HG03378 (cell line): ENCODE measurements at regions not wholly inside any gene's neighbourhood (a gene's known extent, or its start where the extent isn't known, plus 50 kb on each side); places are given as distances from the start of the nearest gene placed in this dataset.

Experiments used
- ATAC-seq: cut with Tn5 transposase; IDR thresholded peaks from one replicate; pipeline ENCODE4 v1.9.1; 2021; ENCODE audit warnings: mild to moderate bottlenecking, moderate library complexity; ENCODE audit not compliant: unreplicated experiment

DNA sequence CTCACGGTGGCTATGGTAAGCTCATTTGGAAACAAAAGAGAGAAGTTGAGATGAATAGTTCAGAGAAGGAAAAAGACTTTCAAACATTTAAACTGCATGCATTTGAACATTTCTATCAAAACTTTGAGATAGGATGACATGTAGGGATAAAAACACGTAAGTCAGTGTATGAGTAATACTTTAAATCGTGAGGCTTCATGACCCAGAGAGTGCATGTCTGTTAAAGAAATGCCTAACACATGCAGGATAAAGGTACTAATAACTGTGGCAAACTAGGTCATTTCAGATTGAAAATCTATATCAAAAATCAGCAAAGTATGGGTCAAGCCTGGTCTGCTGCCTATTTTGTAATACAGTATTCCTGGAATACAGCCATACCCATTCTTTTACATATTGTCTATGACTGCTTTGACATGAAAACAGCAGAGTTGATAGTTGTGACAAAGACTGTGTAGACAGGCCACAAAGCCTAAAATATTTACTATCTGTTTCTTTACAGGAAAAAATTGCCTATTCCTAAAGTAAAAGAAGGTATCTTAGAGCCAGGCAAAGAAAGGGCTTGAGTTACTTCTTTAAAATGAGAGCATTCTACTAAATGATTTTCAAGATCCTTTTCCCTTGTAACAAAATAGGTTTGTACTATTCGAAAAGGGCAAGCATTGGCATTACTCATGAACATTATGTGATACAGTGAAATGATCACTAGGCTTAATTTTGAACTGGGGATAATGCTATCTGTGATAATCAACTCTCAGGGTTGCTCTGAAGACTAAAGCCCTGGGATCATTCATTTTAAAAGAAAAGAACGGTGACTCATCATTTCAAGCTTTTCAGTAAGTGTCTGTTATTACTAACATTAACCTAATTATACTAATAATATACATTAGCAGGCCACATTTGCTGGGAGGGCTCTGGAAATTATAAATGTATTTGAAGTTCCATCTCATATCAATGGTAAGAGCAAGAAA is 185.9 kb downstream of the CRPPA start:
- ATAC-seq = no peak

DNA sequence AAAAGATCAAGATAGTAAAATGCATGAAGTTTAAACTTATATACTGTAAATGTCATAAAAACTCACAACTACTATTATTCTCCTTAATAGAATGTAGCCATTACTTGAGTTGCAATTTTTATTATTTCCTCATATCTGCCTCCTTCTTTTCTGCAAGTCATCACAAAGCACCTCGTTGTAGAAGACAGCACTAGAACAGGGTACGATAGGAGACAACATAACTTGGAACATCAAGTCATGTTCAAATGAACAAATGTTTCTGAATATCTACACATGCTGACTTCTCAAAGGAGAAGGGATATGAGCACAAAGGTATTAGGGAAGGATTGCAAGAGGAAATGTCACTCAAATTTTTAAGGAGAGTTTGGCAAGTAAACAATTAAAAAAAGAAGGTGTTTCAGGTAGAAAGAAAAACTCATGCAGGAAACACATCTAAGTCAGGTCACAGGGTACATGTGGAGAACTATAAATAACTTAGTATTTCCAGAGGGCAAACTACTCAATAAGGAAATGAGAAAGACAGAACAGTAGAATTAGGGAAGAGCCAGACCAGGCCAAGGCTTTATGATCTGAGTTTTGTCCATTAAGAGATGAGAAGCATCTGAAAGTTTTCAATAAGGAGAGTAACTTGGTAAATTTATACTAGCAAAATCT is 186.7 kb downstream of the CRPPA start:
- no peak for ATAC-seq

DNA sequence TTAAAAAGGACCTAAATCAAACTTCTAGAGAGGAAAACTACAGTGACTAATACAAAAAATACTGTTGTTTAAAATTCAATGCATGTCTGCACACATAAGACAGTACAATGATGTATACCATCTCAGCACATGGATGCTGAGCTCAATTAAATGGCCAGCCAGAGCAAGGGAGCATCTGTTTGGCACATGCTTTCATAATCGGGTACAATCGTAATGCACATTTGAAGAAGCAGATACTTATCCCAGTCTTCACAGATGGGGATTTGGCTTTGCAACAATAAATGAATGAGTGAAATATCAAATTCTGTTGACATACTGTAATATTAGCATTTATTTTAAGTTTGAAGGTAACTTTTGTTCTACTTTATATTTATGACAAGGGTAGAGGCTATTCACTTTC is 187.8 kb downstream of the CRPPA start:
- ATAC-seq = no peak

DNA sequence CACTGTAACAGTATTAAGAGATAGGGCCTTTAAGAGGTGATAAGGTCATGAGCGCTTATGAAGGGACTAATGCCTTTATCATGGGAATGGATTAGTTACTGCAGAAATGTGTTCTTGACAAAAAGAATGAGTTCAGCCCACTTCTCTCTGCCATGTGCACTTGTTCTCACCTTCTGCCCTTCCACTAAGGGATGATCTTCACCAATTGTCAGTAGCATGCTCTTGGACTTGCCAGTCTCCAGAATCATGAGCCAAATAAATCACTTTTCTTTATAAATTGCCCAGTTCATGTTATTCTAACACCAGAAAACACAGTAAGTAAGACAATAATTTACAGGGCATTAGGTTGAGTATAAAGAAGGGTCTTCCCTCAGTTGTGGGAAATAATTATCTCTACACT is 189.1 kb downstream of the CRPPA start:
- ATAC-seq = no peak

DNA sequence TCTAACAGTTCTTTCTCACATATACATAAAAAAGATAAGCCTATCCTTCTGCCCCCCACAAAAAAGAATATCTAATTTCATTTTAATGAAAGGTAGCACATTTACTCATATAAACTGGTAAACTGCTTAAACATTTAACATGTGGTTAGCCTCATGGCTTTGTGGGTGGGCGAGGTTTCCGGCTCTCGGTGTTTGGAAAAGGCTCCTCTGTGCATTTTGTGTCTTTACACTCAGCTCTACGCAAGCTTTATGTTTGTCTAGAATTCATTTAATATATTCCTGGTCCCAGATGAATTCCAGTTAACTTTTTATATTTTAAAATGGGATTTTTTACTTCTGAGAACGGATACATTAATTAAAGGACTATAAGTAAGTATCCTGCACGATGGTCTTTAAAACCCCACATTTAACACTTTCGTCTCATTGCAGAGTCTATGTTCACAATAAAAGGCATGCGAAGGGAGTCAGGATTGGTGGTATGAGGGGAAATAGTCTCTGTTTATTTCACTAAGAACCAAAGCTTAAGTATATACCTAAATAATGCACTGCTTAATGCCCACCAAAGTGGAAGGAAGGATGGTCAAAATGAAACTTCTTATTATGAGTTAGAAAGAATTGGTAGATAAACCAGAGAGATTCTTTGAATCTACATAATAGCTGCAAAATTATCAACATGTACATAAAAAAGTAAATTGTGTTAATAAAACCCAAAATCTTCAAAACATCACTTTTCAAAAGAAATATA is 197.2 kb downstream of the CRPPA start:
- no peak for ATAC-seq

DNA sequence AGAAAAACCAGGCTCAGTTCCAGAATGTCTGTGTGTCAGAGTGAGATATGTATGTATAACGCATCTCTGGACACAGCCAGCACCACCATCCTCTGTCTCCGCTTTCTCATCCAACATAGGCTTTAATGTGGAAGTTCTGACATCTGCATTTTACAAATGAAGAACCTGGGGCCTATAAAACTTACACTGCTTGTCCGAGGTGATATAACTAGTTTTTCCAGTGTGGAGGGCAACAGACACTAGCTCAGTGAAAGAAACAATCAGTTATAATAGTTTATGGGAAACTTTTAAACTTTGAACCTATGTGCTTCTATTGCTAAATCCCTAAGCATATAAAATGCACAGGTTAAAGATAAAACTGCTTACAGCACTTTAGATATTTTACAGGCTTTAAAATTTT is 208.7 kb downstream of the CRPPA start:
- no peak for ATAC-seq

DNA sequence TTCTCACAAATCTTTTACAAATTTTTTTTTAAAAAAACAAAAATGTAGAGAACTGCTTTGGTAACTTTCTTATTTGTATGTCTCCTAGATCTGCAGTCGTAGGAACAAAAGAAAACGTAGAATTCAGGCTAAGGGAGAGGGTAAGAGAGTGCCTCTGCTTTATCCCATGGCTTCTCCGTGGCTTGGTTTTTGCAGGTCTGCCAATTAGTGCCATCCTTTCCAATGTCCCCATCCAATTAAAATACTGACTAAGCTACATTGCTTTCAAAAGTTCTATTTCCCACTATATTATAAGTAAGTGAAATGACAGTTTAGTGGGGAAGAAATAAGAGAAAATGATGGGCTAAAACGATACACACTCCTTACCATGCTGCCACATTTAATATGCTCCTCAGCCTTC is 209.3 kb downstream of the CRPPA start:
- no peak for ATAC-seq

DNA sequence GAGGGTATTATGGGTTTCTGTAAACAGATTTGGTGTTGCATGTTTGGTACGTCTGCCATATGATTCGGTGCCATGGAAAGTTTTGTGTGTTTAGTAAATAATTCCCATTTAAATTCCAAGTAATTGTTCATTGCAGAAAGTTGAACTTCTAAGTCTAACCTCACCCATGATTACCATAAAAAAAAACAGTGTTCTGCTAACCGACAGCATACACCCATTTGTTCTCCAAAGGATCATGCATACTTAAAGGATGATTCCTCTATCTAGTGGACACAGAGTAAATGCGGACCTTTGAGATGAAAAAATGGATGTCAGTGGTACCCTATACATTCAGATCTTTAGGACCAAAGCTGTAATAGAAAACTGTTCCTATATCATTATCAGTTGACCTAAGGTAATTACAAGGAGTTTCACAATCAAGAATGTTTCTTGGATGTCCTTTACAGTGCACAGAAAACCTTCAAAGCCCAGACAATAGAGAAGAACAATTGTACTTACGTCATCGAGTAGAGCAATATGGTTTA is 209.9 kb downstream of the CRPPA start:
- ATAC-seq = no peak

DNA sequence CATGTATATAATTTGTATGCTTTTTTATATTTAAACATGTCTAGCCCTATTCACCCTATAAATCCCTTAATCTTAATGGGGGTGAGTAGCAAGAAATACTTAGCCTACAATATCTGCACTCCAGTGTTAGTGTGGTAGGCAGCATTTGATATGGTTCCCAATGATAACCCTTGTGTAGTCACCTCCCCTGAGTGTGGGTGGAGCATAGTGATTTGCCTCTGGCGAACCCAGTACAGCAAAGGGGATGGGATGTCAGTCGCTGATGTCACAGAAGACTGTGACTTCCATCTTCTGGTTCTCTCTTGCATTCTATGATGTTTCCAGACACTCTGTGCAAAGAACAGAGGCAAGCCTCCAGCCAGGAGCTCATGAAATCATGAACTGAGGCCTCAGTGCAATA is 211.2 kb downstream of the CRPPA start:
- ATAC-seq = no peak

DNA sequence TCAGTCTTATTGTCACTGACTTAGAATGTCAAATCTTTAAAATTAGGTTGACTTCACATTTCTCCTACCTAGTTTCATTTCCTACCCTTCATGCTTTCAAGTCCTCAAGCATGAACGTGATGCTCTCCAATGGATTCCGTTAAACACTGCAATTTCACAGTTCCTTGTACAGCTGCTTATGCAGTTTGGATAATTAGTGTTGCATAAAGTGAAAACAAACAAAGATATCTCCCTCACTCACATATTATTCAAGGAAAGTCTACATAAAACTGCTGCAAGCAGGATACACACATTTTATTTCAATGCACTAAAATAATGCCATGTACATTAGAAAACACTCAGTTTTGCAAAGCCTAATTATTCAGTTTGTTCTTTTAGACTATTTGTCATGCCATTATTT is 214.0 kb downstream of the CRPPA start:
- no peak for ATAC-seq

DNA sequence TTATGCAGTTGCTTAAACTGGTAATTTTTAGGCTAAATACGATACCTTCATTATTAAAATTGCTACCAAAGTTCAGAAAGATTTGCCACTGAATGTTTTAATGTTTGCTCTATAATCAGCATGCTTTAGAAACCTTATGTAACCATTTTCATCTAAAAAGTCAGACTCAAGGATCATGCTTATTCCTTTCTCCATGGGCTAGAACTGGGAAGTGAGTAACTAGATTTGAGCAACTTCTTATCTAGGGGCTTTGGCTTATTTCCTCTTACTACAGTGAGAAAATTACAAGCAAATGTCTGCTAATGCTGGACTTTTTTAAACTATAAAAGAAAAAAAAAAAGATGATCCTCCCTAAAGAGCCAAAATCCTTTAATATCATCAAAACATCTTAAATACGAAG is 215.9 kb downstream of the CRPPA start:
- no peak for ATAC-seq

DNA sequence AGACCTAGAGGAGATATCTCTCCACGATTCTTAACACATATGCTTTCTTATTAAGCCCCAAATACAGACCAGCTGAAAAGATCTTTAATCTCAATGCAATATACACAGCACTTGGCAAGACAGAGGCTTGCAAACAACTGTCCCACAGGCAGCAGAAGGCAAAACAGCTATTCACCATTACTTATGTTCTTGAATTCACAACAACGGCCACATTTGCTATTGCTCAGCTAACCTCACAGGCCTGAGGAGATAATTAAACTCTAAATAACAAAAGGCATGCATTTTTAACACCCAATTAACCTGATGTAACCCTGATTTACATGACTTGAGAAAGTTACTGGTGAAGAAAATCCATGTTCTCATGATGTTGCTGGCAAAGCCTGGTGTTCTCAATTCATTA is 216.4 kb downstream of the CRPPA start:
- no peak for ATAC-seq

DNA sequence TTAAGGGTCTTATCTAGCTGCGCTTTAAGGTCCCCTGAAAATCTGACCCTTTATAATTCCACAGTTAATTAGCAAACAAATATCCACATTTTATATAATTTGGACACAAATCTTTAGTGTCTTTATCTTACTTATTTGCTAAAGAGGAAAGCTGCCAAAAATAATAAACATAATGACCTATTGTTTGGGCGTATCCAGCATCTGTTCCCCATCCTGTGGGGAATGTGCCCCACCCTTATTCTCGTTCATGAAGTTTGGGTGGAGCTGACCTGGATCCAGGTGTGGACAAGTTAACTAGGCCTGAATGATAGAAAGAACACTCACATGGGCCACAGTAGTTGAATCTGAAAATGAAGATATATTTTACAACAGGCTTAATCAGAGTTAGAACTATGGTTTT is 218.3 kb downstream of the CRPPA start:
- ATAC-seq = no peak

DNA sequence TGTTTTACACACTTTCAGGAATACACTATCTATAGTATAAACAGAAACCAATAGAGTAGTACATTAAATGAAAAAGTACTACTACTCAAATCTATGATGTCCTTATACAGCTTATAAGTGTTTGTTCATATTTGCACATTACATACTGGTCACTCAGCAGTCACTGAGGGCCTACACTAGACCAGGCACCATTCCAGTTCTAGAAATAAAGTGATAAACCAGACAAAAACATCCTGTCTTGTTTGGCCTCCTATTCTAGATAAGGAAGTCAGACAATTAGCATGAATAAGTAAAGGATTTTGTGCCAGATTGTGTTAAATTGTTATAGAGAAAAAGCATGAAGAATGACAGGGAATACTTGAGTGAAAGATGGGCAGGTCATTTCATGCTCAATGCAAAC is 219.0 kb downstream of the CRPPA start:
- ATAC-seq = no peak

DNA sequence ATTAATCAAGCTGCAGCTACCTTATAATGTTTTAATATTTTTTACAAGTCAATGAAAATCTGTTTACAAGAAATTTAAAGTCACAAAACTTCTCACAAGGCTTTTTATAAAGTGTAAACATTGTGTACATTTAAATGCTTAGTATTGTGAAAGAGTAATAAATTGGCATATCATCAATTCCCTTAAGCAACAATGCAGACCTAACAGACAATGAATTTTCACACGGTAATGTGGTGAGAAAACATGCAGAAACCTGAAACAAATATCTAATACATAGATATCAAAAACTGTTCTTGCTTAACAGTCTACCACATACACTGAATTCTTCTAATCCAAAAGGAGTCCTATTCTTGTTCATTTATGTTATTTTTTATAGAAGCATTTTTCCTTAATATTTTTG is 220.7 kb downstream of the CRPPA start:
- no peak for ATAC-seq

DNA sequence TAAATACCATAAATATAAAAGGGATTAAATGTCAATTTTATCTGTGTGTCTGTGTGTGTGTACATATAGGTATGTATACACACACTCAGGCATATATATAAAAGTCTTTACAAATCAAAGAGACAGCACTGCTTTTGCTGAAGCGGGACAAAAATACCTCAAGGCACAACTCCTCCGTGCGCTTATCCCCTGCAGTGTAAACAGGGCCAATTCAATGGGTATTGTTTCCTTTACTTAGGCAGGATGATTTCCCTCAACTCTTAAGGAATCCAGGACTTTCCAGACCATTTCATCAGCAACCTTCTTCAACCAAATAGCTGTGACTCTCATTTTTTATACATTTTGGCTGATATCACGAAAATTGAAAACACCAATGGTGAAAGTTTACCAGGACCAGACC is 227.7 kb downstream of the CRPPA start:
- ATAC-seq = no peak

DNA sequence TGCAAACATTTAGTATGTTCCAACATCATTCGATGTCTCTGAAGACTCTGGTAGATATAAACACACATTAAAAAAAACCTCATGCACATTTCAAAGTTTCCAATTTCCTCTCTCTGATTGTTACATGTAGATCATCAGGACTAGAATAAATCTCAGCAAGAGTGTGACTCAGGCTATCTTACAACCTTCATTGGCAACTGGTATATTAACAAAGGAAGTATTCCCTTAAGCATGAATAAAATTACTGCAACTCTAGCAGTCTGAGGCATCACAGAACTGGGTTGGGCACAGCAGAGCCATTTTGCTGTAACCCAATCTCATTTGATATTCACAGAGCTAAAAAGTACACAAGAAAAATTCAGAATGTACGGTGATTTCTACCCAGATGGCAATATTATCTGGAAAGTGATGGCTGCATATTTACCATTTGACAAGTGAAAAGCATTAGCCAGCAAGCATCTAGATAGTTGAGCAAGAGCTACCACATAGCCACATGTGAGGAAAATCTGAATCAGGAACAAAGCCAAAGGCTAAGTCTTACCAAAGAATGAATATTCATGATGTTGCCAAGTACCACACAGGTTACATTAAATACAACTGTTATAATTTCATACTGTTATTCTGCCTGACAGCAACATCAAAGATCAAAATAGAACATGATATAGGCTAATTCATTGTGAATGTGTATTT is 232.2 kb downstream of the CRPPA start:
- no peak for ATAC-seq

DNA sequence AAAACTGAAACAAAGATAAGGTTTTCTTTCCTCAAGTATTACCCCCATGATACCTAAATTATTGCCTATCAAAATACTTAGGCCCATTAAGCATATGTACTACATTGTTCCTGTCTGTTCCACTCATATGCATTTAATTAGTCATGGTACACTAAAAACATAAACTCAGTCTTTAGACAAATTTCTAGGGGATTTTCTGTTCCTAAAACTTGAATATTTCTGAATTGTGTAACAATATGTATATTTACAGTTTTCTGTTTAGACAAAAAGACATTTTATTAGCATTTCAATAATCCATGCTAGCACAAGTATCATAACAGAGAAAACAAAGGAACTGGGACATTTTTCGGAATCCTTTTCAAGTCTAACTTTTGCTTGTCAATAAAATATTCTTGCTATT is 234.2 kb downstream of the CRPPA start:
- no peak for ATAC-seq

DNA sequence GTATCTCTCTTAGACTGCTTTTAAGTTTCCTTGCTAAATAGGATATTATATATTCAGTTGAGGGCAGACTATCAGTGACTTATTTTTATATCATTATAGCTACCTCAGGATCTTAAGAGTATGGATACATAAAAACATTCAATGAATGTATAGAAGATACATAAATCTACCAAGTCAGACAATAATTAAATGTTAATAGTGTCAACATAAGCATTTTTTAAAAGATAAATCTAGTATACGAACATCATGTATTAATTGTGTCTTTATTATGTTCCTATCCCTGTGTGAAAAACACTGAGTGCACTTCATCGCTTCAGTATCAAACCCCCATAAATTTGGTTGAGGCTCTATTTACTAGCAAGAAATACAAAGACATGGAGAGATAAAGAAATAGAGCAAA is 242.8 kb downstream of the CRPPA start:
- ATAC-seq = no peak

DNA sequence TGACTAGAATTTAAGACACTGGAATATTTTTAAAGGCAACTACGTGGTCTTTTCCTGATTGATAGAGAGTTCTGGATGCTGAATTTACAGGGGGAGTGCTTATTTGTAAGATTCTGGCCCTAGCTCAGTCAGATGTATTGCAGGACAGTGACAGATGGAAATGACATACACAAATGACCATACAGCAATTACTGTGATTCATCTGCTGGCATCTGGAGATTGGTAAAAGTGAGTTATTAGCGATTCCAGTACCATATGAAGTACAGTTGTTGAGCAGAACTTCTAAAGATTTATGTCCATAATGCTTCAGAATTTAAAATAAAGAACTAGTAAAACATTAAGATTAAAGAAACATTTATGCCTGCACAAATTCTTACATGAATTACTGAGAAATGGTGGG is 243.2 kb downstream of the CRPPA start:
- ATAC-seq = no peak

DNA sequence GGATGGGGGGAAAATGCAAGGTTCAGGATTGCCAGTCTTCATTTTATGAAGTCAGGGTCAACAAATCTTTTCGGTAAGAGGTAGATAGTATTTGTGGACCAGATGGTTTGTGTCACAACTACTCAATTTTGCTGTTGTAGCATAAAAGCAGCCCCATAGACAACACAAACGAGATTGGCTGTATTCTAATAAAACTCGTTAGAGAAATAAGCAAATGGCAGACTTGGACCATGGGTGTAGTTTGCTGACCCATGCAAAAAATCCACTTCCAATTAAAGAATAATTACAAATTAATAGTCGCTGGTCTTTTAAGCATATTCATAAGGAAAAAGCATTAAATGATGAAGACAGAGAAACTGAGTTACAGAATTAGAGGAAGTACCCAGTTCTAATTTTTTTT is 247.1 kb downstream of the CRPPA start:
- ATAC-seq = no peak
